H1 (cell line): ENCODE measurements at regions not wholly inside any gene's neighbourhood (a gene's known extent, or its start where the extent isn't known, plus 50 kb on each side); places are given as distances from the start of the nearest gene placed in this dataset.

Experiments used
- EGR1 ChIP-seq: IDR thresholded peaks from 2 replicates; pipeline ENCODE4 v1.6.1; 2011; ENCODE audit warnings: low read depth, low read length, borderline replicate concordance
- EP300 ChIP-seq, 2 experiments: IDR thresholded peaks; 1 replicate in 1 of 2; 2 replicates in 1 of 2; pipeline ENCODE4 v1.6.1; 2011 to 2012; ENCODE audit warnings: low read depth in 2 of 2, low read length in 2 of 2, mild to moderate bottlenecking in 2 of 2, borderline replicate concordance in 1 of 2, inconsistent platforms in 1 of 2, moderate library complexity in 1 of 2
- POLR2A ChIP-seq, 2 experiments: IDR thresholded peaks; 1 replicate in 1 of 2; 2 replicates in 1 of 2; pipeline ENCODE4 v1.6.1; 2011; ENCODE audit warnings: low read depth in 2 of 2, low read length in 2 of 2, mild to moderate bottlenecking in 2 of 2; ENCODE audit errors: control extremely low read depth in 1 of 2
- SIN3A ChIP-seq, 2 experiments: IDR thresholded peaks in 1 of 2; conservative IDR thresholded peaks in 1 of 2; 2 replicates each; pipeline ENCODE4 v1.6.1; 2011 to 2012; ENCODE audit warnings: low read length in 2 of 2, improper control_type of control experiment in 1 of 2, low read depth in 1 of 2, mild to moderate bottlenecking in 1 of 2
- TAF1 ChIP-seq: IDR thresholded peaks from 2 replicates; pipeline ENCODE4 v1.6.1; 2011; ENCODE audit warnings: mild to moderate bottlenecking, low read depth, low read length
- TCF12 ChIP-seq: IDR thresholded peaks from 2 replicates; pipeline ENCODE4 v1.6.1; 2011; ENCODE audit warnings: low read depth, mild to moderate bottlenecking, low read length
- TF ChIP-seq, protein P1 (sequence below), 3 experiments: IDR thresholded peaks; 1 replicate in 2 of 3; 2 replicates in 1 of 3; pipeline versions ENCODE4 v1.5.1 to v1.6.1; 2011; ENCODE audit warnings: low read length in 3 of 3, mild to moderate bottlenecking in 3 of 3, inconsistent platforms in 2 of 3, low read depth in 1 of 3, moderate library complexity in 1 of 3; ENCODE audit not compliant: insufficient read depth in 1 of 3; ENCODE audit errors: control extremely low read depth in 1 of 3
- TF ChIP-seq, protein P2 (sequence below): IDR thresholded peaks from 2 replicates; pipeline ENCODE4 v1.6.1; 2012; ENCODE audit warnings: low read length, inconsistent platforms

DNA sequence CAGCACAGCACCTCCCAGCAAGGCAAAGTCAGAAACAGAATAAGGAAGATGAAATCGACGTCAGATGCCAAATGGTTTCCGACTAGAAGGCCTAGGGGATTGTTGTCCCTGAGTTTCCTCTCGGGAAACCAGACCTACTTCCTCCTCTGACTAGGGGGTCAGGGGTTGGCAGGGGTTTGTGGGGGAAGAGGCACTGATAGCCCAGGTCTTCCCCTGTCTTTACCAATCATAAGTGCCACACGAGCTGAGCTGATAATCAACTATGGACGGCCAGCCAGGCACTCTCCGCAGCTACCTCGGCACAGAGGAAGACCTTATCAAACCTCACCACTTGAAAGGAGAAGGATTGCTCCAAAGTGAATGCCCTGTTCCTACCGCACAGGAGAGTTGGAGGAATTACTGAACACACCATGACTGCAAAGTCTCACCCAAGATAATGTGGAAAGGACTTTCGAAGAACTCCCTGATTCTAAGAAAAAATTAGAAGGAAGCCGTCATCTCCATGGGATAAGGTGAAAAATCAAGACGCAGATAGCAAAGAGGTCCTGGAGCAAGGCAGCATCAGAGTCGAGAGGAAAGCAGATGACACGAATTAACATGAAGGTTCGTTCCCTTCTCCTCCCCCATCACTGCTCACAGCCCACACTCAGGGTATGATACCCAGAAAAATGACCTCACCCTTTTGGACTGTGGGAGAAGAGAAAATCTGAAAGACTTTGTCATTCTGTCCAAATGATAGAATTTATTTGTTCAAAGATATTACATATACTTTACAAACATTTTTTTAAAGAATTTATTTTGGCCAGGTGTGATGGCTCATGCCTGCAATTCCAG, 77.7 kb upstream of the MED13L start:
- TF ChIP-seq, protein P1, sequence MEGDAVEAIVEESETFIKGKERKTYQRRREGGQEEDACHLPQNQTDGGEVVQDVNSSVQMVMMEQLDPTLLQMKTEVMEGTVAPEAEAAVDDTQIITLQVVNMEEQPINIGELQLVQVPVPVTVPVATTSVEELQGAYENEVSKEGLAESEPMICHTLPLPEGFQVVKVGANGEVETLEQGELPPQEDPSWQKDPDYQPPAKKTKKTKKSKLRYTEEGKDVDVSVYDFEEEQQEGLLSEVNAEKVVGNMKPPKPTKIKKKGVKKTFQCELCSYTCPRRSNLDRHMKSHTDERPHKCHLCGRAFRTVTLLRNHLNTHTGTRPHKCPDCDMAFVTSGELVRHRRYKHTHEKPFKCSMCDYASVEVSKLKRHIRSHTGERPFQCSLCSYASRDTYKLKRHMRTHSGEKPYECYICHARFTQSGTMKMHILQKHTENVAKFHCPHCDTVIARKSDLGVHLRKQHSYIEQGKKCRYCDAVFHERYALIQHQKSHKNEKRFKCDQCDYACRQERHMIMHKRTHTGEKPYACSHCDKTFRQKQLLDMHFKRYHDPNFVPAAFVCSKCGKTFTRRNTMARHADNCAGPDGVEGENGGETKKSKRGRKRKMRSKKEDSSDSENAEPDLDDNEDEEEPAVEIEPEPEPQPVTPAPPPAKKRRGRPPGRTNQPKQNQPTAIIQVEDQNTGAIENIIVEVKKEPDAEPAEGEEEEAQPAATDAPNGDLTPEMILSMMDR (IDR thresholded peaks at IDR 0.05; ENCODE audit: control extremely low read depth in 1 of 3, insufficient read depth in 1 of 3, low read depth in 1 of 3, low read length in 3 of 3): no peak
- no peak for TF ChIP-seq POLR2A (IDR thresholded peaks at IDR 0.05; ENCODE audit: control extremely low read depth in 1 of 2, low read depth in 2 of 2, low read length in 2 of 2)
- TF ChIP-seq TCF12: no peak
- no peak for TF ChIP-seq TAF1
- TF ChIP-seq SIN3A (conservative IDR thresholded peaks at IDR 0.05 in 1 of 2, IDR thresholded peaks at IDR 0.05 in 1 of 2; ENCODE audit: low read depth in 1 of 2, low read length in 2 of 2): no peak
- TF ChIP-seq, protein P2, sequence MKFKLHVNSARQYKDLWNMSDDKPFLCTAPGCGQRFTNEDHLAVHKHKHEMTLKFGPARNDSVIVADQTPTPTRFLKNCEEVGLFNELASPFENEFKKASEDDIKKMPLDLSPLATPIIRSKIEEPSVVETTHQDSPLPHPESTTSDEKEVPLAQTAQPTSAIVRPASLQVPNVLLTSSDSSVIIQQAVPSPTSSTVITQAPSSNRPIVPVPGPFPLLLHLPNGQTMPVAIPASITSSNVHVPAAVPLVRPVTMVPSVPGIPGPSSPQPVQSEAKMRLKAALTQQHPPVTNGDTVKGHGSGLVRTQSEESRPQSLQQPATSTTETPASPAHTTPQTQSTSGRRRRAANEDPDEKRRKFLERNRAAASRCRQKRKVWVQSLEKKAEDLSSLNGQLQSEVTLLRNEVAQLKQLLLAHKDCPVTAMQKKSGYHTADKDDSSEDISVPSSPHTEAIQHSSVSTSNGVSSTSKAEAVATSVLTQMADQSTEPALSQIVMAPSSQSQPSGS: no peak
- TF ChIP-seq EP300 (IDR thresholded peaks at IDR 0.05; ENCODE audit: borderline replicate concordance in 1 of 2, low read depth in 2 of 2, low read length in 2 of 2): no peak
- TF ChIP-seq EGR1: no peak
